ENCODE measurements at regions not wholly inside any gene's neighbourhood (a gene's known extent, or its start where the extent isn't known, plus 50 kb on each side); places are given as distances from the start of the nearest gene placed in this dataset.

- no peak for DNase-seq (ENCODE audit: low spot score)
Observed at GRCh38 chr3:165903885-165904630, 66.8 kb upstream of the BCHE start.

- DNase-seq (ENCODE audit: low spot score): no peak
Observed at GRCh38 chr3:165899066-165899465, 61.8 kb upstream of the BCHE start.

GRCh38 chr3:165897137-165897536, 59.9 kb upstream of the BCHE start:
- DNase-seq (ENCODE audit: low spot score): no peak

- no peak for DNase-seq (ENCODE audit: low spot score)
Observed at GRCh38 chr3:165895919-165896318, 58.7 kb upstream of the BCHE start.

GRCh38 chr3:165892565-165892964, 55.3 kb upstream of the BCHE start:
- no peak for DNase-seq (ENCODE audit: low spot score)
